ENCODE measurements at regions not wholly inside any gene's neighbourhood (a gene's known extent, or its start where the extent isn't known, plus 50 kb on each side); places are given as distances from the start of the nearest gene placed in this dataset.
"Not testable (repeated sequence)": the region's sequence is repeated elsewhere in the genome, so short reads cannot be mapped to it uniquely, and the experiment has no call there.

DNA sequence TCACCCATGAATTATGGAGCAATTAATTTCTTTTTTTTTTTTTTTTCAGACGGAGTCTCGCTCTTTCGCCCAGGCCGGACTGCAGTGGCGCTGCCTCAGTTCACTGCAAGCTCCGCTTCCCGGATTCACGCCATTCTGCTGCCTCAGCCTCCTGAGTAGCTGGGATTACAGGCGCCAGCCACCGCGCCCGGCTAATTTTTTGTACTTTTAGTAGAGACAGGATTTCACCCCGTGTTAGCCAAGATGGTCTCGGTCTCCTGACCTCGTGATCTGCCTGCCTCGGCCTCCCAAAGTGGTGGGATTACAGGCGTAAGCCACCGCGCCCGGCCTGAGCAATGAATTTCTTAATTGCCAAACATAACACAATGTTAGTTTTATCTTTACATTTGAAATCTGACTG, 1261.2 kb downstream of the CDH11 start:
- TF ChIP-seq, protein P1, sequence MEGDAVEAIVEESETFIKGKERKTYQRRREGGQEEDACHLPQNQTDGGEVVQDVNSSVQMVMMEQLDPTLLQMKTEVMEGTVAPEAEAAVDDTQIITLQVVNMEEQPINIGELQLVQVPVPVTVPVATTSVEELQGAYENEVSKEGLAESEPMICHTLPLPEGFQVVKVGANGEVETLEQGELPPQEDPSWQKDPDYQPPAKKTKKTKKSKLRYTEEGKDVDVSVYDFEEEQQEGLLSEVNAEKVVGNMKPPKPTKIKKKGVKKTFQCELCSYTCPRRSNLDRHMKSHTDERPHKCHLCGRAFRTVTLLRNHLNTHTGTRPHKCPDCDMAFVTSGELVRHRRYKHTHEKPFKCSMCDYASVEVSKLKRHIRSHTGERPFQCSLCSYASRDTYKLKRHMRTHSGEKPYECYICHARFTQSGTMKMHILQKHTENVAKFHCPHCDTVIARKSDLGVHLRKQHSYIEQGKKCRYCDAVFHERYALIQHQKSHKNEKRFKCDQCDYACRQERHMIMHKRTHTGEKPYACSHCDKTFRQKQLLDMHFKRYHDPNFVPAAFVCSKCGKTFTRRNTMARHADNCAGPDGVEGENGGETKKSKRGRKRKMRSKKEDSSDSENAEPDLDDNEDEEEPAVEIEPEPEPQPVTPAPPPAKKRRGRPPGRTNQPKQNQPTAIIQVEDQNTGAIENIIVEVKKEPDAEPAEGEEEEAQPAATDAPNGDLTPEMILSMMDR (conservative IDR thresholded peaks at IDR 0.05): not testable (repeated sequence)
- not testable (repeated sequence) for TF ChIP-seq ZFX (IDR thresholded peaks at IDR 0.05)

All from C4-2B (cell line).